ENCODE measurements at regions not wholly inside any gene's neighbourhood (a gene's known extent, or its start where the extent isn't known, plus 50 kb on each side); places are given as distances from the start of the nearest gene placed in this dataset.

- Histone ChIP-seq H4K8ac (replicated peaks; ENCODE audit: insufficient read length, low read depth, low read length) (no peak overlapping the region), H4K20me1 (ENCODE audit: control insufficient read depth, insufficient read depth, insufficient read length) (no peaks in the 10 kb centered on the region), H3T11ph (ENCODE audit: low read length) (no peak overlapping the region), H3K9me3 (ENCODE audit: control insufficient read depth, low read depth, low read length) (no peaks in the 10 kb centered on the region), H3K4me2 (ENCODE audit: insufficient read depth, insufficient read length, low read length) (no peak overlapping the region), H2BK15ac (ENCODE audit: low read depth, low read length) (no peak overlapping the region), H3K79me1 (ENCODE audit: insufficient read depth, low read depth, low read length, poor library complexity, severe bottlenecking) (no peaks in the 10 kb centered on the region), H3K4ac (ENCODE audit: low read depth, low read length) (no peak overlapping the region), H3K9ac (ENCODE audit: extremely low read depth, insufficient read length, low read length) (no peak overlapping the region), H3K23ac (ENCODE audit: insufficient read length, low read depth, low read length) (no peak overlapping the region), H2BK120ac (ENCODE audit: low read depth, low read length, poor library complexity, severe bottlenecking) (no peak overlapping the region), H3K79me2 (ENCODE audit: insufficient read depth, low read length) (no peaks in the 10 kb centered on the region), H2BK12ac (ENCODE audit: insufficient read length, low read depth, low read length) (no peak overlapping the region), H3K4me1 (ENCODE audit: insufficient read depth, low read length) (no peaks in the 10 kb centered on the region), H3K27ac (ENCODE audit: insufficient read length, low read depth, low read length) (no peak overlapping the region), H4K5ac (ENCODE audit: insufficient read length, low read depth, low read length) (no peak overlapping the region), H2AFZ (ENCODE audit: low read length) (no peak overlapping the region), H2AK5ac (ENCODE audit: insufficient read length, low read length) (no peak overlapping the region), H3K14ac (ENCODE audit: insufficient read depth, low read length) (no peak overlapping the region), H3K23me2 (ENCODE audit: insufficient read length, low read depth, low read length, poor library complexity, severe bottlenecking) (no peaks in the 10 kb centered on the region), H3K27me3 (ENCODE audit: insufficient read depth, low read length) (no peaks in the 10 kb centered on the region), H3K18ac (ENCODE audit: insufficient read length, low read depth, low read length) (no peak overlapping the region), H2BK20ac (ENCODE audit: low read depth, low read length, poor library complexity, severe bottlenecking) (no peak overlapping the region), H2BK5ac (ENCODE audit: insufficient read length, low read length) (no peak overlapping the region), H4K91ac (ENCODE audit: insufficient read length, low read depth, low read length) (no peak overlapping the region), H3K56ac (ENCODE audit: insufficient read length, low read depth, low read length) (no peak overlapping the region)
- no peak for TF ChIP-seq CTCF (conservative IDR thresholded peaks at IDR 0.05)
- Mint-ChIP-seq H3K27ac (no peak overlapping the region), H3K9me3 (no peaks in the 10 kb centered on the region), H3K4me1 (peaks cover 2 to 20% of the 10 kb centered on the region in 2 experiments; a peak in 3 of 4 replicates), H3K36me3 (ENCODE audit: insufficient read depth in 1 of 3, low read depth in 3 of 3) (no peaks in the 10 kb centered on the region; a peak in 1 of 7 replicates), H3K27me3 (ENCODE audit: low read depth) (peaks cover 2% of the 10 kb centered on the region; the same call in 1 of the 2 replicates), H3K4me3 (no peak overlapping the region)
- no CpG with 5 or more reads among the region's 1 CpG for WGBS (ENCODE audit: extremely low coverage, insufficient read length, low lambda C conversion rate)
- no peak for DNase-seq
These were observed 100.4 kb upstream of the USP24 start for GRCh38 chr1:55315552-55315951.

Measured in H9 (cell line).